Chondrocyte (in vitro differentiated cells): ENCODE measurements at regions not wholly inside any gene's neighbourhood (a gene's known extent, or its start where the extent isn't known, plus 50 kb on each side); places are given as distances from the start of the nearest gene placed in this dataset.

Experiments
- DNase-seq: peaks from one replicate; pipeline ENCODE4 v3.0.0; 2021; ENCODE audit warnings: mixed read lengths, low spot score
- H3K27ac Mint-ChIP-seq: one replicate; pipeline ENCODE4 v1.8.0; 2021; ENCODE audit warnings: mild to moderate bottlenecking, moderate library complexity, mixed read lengths; ENCODE audit not compliant: unreplicated experiment
- H3K27me3 Mint-ChIP-seq: 2 replicates; pipeline ENCODE4 v1.8.0; 2021; ENCODE audit warnings: low read depth, mixed read lengths
- H3K36me3 Mint-ChIP-seq: 2 replicates; pipeline ENCODE4 v1.8.0; 2021; ENCODE audit warnings: low read depth, mixed read lengths
- H3K4me1 Mint-ChIP-seq: 2 replicates; pipeline ENCODE4 v1.8.0; 2021; ENCODE audit warnings: low read depth, mild to moderate bottlenecking, mixed read lengths
- H3K4me3 Mint-ChIP-seq: one replicate; pipeline ENCODE4 v1.8.0; 2021; ENCODE audit warnings: mild to moderate bottlenecking, moderate library complexity, mixed read lengths; ENCODE audit not compliant: unreplicated experiment
- H3K9me3 Mint-ChIP-seq: 2 replicates; pipeline ENCODE4 v1.8.0; 2021; ENCODE audit warnings: low read depth, mixed read lengths
- CTCF ChIP-seq: fragments of 200-600 bp; sonication (generic); IDR thresholded peaks from 2 replicates; pipeline ENCODE4 v1.5.0; 2021; ENCODE audit warnings: antibody characterized with exemption, mild to moderate bottlenecking, moderate library complexity

- Mint-ChIP-seq H3K27me3 (peaks cover 2% of the 10 kb centered on the region), H3K4me3 (no peak overlapping the region), H3K9me3 (peaks cover 7% of the 10 kb centered on the region), H3K36me3 (no peaks in the 10 kb centered on the region), H3K4me1 (no peaks in the 10 kb centered on the region), H3K27ac (no peak overlapping the region)
- no peak for DNase-seq
- no peak for TF ChIP-seq CTCF
These were observed 77.1 kb upstream of the WSB1 start for GRCh38 chr17:27216836-27217235.

- no peak for DNase-seq
- Mint-ChIP-seq H3K4me3 (no peak overlapping the region), H3K27ac (no peak overlapping the region), H3K4me1 (no peaks in the 10 kb centered on the region), H3K36me3 (no peaks in the 10 kb centered on the region), H3K27me3 (peaks cover 6% of the 10 kb centered on the region), H3K9me3 (peaks cover 7% of the 10 kb centered on the region)
- TF ChIP-seq CTCF: no peak
These were observed 76.3 kb upstream of the WSB1 start for GRCh38 chr17:27217631-27218030.

GRCh38 chr17:27218041-27218440 is 75.9 kb upstream of the WSB1 start:
- no peak for DNase-seq
- no peaks in the 10 kb centered on the region for H3K36me3 Mint-ChIP-seq
- no peak for TF ChIP-seq CTCF
- no peak overlapping the region for H3K4me3 Mint-ChIP-seq
- H3K27ac Mint-ChIP-seq: no peak overlapping the region
- peaks cover 7% of the 10 kb centered on the region for H3K9me3 Mint-ChIP-seq
- H3K4me1 Mint-ChIP-seq: no peaks in the 10 kb centered on the region
- peaks cover 6% of the 10 kb centered on the region for H3K27me3 Mint-ChIP-seq

GRCh38 chr17:27218719-27219488 is 75.0 kb upstream of the WSB1 start:
- Mint-ChIP-seq H3K4me1 (no peaks in the 10 kb centered on the region), H3K9me3 (peaks cover 7% of the 10 kb centered on the region), H3K36me3 (no peaks in the 10 kb centered on the region), H3K27ac (no peak overlapping the region), H3K4me3 (no peak overlapping the region), H3K27me3 (peaks cover 6% of the 10 kb centered on the region)
- no peak for DNase-seq
- TF ChIP-seq CTCF: no peak

GRCh38 chr17:27222515-27222914 is 71.4 kb upstream of the WSB1 start:
- no peak for DNase-seq
- Mint-ChIP-seq H3K4me1 (peaks cover 16% of the 10 kb centered on the region), H3K9me3 (no peaks in the 10 kb centered on the region), H3K4me3 (no peak overlapping the region), H3K27me3 (peaks cover 4% of the 10 kb centered on the region), H3K36me3 (no peaks in the 10 kb centered on the region), H3K27ac (no peak overlapping the region)
- TF ChIP-seq CTCF: no peak
